Muscle of leg (tissue), 3 donors: ENCODE measurements at regions not wholly inside any gene's neighbourhood (a gene's known extent, or its start where the extent isn't known, plus 50 kb on each side); places are given as distances from the start of the nearest gene placed in this dataset.

Experiments
- DNase-seq: peaks from one replicate; pipeline ENCODE4 v3.0.0; 2013
- H3K27ac ChIP-seq: one replicate; pipeline ENCODE4 v1.5.1; 2013; ENCODE audit warnings: mild to moderate bottlenecking, low read length, control low read depth
- H3K27me3 ChIP-seq: one replicate; pipeline ENCODE4 v1.6.1; 2013; ENCODE audit warnings: low read length; ENCODE audit not compliant: control insufficient read depth, insufficient read depth
- H3K36me3 ChIP-seq: one replicate; pipeline ENCODE4 v1.6.1; 2013; ENCODE audit warnings: low read length; ENCODE audit not compliant: control insufficient read depth, insufficient read depth
- H3K4me1 ChIP-seq: one replicate; pipeline ENCODE4 v1.6.1; 2013; ENCODE audit warnings: low read length; ENCODE audit not compliant: control insufficient read depth, insufficient read depth
- H3K4me3 ChIP-seq: one replicate; pipeline ENCODE4 v1.5.1; 2013; ENCODE audit warnings: low read length, control low read depth
- H3K9me3 ChIP-seq: replicated peaks from 2 replicates; pipeline ENCODE4 v1.6.1; 2013; ENCODE audit warnings: low read depth, low read length; ENCODE audit not compliant: control insufficient read depth
- WGBS: methylation state at CpG from one replicate; pipeline ENCODE4 v1.1.5; 2013; ENCODE audit warnings: missing lambda C conversion rate; ENCODE audit not compliant: insufficient coverage; 5-methylcytosine and 5-hydroxymethylcytosine counted together

- Histone ChIP-seq H3K9me3 (peaks cover 7% of the 10 kb centered on the region), H3K27ac (no peak overlapping the region), H3K4me3 (no peak overlapping the region), H3K36me3 (no peaks in the 10 kb centered on the region), H3K4me1 (peaks cover 18% of the 10 kb centered on the region), H3K27me3 (no peaks in the 10 kb centered on the region)
- DNase-seq: no peak
- WGBS: no CpG with 5 or more reads among the region's 8 CpGs
These were observed 186.4 kb downstream of the ANAPC1 start for GRCh38 chr2:111697560-111697959.

- WGBS: no CpG with 5 or more reads among the region's 4 CpGs
- DNase-seq: no peak
- peaks cover 21% of the 10 kb centered on the region for H3K4me1 ChIP-seq
- peaks cover 7% of the 10 kb centered on the region for H3K9me3 ChIP-seq
- H3K36me3 ChIP-seq: no peaks in the 10 kb centered on the region
- H3K27me3 ChIP-seq: no peaks in the 10 kb centered on the region
- no peak overlapping the region for H3K27ac ChIP-seq
- H3K4me3 ChIP-seq: no peak overlapping the region
These were observed 185.9 kb downstream of the ANAPC1 start for GRCh38 chr2:111698089-111698488.

- Histone ChIP-seq H3K27ac (no peak overlapping the region), H3K27me3 (no peaks in the 10 kb centered on the region), H3K9me3 (peaks cover 5% of the 10 kb centered on the region), H3K36me3 (no peaks in the 10 kb centered on the region), H3K4me3 (no peak overlapping the region), H3K4me1 (peaks cover 21% of the 10 kb centered on the region)
- DNase-seq: peak; percentile 90
- 24% methylated on average over 8 of the region's 13 CpGs for WGBS
These were observed 185.0 kb downstream of the ANAPC1 start for GRCh38 chr2:111698743-111699554.

GRCh38 chr2:111701266-111701665 lies 182.7 kb downstream of the ANAPC1 start:
- DNase-seq: no peak
- H3K36me3 ChIP-seq: no peaks in the 10 kb centered on the region
- no peak overlapping the region for H3K27ac ChIP-seq
- peaks cover 29% of the 10 kb centered on the region for H3K4me1 ChIP-seq
- no peaks in the 10 kb centered on the region for H3K9me3 ChIP-seq
- no peaks in the 10 kb centered on the region for H3K27me3 ChIP-seq
- H3K4me3 ChIP-seq: no peak overlapping the region
- WGBS: 78% methylated on average over 3 of the region's 4 CpGs

- Histone ChIP-seq H3K4me1 (peaks cover 34% of the 10 kb centered on the region), H3K36me3 (no peaks in the 10 kb centered on the region), H3K4me3 (no peak overlapping the region), H3K9me3 (no peaks in the 10 kb centered on the region), H3K27me3 (no peaks in the 10 kb centered on the region), H3K27ac (peak overlapping the region; percentile 22)
- no peak for DNase-seq
- WGBS: 93% methylated on average over 7 of the region's 8 CpGs
These were observed 182.2 kb downstream of the ANAPC1 start for GRCh38 chr2:111701798-111702118.

GRCh38 chr2:111702119-111702803 lies 181.7 kb downstream of the ANAPC1 start:
- peak overlapping the region; percentile 22 for H3K27ac ChIP-seq
- peaks cover 34% of the 10 kb centered on the region for H3K4me1 ChIP-seq
- no peaks in the 10 kb centered on the region for H3K36me3 ChIP-seq
- DNase-seq: peak; percentile 57
- no peaks in the 10 kb centered on the region for H3K9me3 ChIP-seq
- WGBS: 20% methylated on average over 7 of the region's 14 CpGs
- H3K27me3 ChIP-seq: no peaks in the 10 kb centered on the region
- H3K4me3 ChIP-seq: no peak overlapping the region

GRCh38 chr2:111702804-111703196 lies 181.2 kb downstream of the ANAPC1 start:
- 80% methylated on average over 2 of the region's 7 CpGs for WGBS
- H3K27ac ChIP-seq: no peak overlapping the region
- peaks cover 34% of the 10 kb centered on the region for H3K4me1 ChIP-seq

GRCh38 chr2:111703759-111704158 lies 180.2 kb downstream of the ANAPC1 start:
- Histone ChIP-seq H3K4me3 (no peak overlapping the region), H3K27ac (no peak overlapping the region), H3K36me3 (no peaks in the 10 kb centered on the region), H3K9me3 (no peaks in the 10 kb centered on the region), H3K4me1 (peaks cover 31% of the 10 kb centered on the region), H3K27me3 (no peaks in the 10 kb centered on the region)
- no peak for DNase-seq
- 95% methylated on average over 4 of the region's 5 CpGs for WGBS

More at GRCh38 chr2:111702804-111703196, 181.2 kb downstream of the ANAPC1 start:
- no peaks in the 10 kb centered on the region for H3K36me3 ChIP-seq
- no peak for DNase-seq
- H3K9me3 ChIP-seq: no peaks in the 10 kb centered on the region
- no peaks in the 10 kb centered on the region for H3K27me3 ChIP-seq
- no peak overlapping the region for H3K4me3 ChIP-seq

- H3K4me3 ChIP-seq: no peak overlapping the region
- peaks cover 28% of the 10 kb centered on the region for H3K4me1 ChIP-seq
- no peaks in the 10 kb centered on the region for H3K9me3 ChIP-seq
- no peak for DNase-seq
- no peak overlapping the region for H3K27ac ChIP-seq
- WGBS: 100% methylated on average over 2 of the region's 6 CpGs
- no peaks in the 10 kb centered on the region for H3K36me3 ChIP-seq
- H3K27me3 ChIP-seq: no peaks in the 10 kb centered on the region
These were observed 179.7 kb downstream of the ANAPC1 start for GRCh38 chr2:111704246-111704645.

GRCh38 chr2:111705239-111705638 lies 178.8 kb downstream of the ANAPC1 start:
- Histone ChIP-seq H3K36me3 (no peaks in the 10 kb centered on the region), H3K4me3 (no peak overlapping the region), H3K27me3 (no peaks in the 10 kb centered on the region), H3K27ac (no peak overlapping the region), H3K9me3 (no peaks in the 10 kb centered on the region), H3K4me1 (peaks cover 28% of the 10 kb centered on the region)
- DNase-seq: no peak
- WGBS: 90% methylated on average over 3 of the region's 7 CpGs
